Endodermal cell (in vitro differentiated cells): ENCODE measurements at regions not wholly inside any gene's neighbourhood (a gene's known extent, or its start where the extent isn't known, plus 50 kb on each side); places are given as distances from the start of the nearest gene placed in this dataset.

Experiments
- DNase-seq: peaks from one replicate; pipeline ENCODE4 v3.0.0-alpha.2; 2017
- H3K27ac ChIP-seq: 2 replicates; pipeline ENCODE4 v1.5.1; 2013; ENCODE audit warnings: mild to moderate bottlenecking, low read depth, low read length, moderate library complexity
- H3K27me3 ChIP-seq: 2 replicates; pipeline ENCODE4 v1.6.1; 2013; ENCODE audit warnings: mild to moderate bottlenecking, low read length, moderate library complexity; ENCODE audit not compliant: insufficient read depth, control insufficient read depth, poor library complexity, severe bottlenecking
- H3K36me3 ChIP-seq: 2 replicates; pipeline ENCODE4 v1.7.0; 2013; ENCODE audit warnings: mild to moderate bottlenecking, low read length, moderate library complexity; ENCODE audit not compliant: control insufficient read depth, insufficient read depth
- H3K4me1 ChIP-seq: one replicate; pipeline ENCODE4 v1.7.0; 2013; ENCODE audit warnings: low read length; ENCODE audit not compliant: control insufficient read depth, insufficient read depth
- H3K4me3 ChIP-seq: 2 replicates; pipeline ENCODE4 v1.5.1; 2013; ENCODE audit warnings: mild to moderate bottlenecking, low read length, moderate library complexity
- H3K9ac ChIP-seq: 2 replicates; pipeline ENCODE4 v1.6.1; 2013; ENCODE audit warnings: mild to moderate bottlenecking, low read length, moderate library complexity; ENCODE audit not compliant: poor library complexity, severe bottlenecking; ENCODE audit errors: extremely low read depth
- H3K9me3 ChIP-seq: 2 replicates; pipeline ENCODE4 v1.6.1; 2013; ENCODE audit warnings: mild to moderate bottlenecking, low read length, moderate library complexity; ENCODE audit not compliant: control insufficient read depth
- H3K27ac Mint-ChIP-seq: 2 replicates; pipeline ENCODE4 v1.8.0; 2020; ENCODE audit warnings: mixed read lengths
- H3K27me3 Mint-ChIP-seq: 2 replicates; pipeline ENCODE4 v1.8.0; 2021; ENCODE audit warnings: mild to moderate bottlenecking, mixed read lengths; ENCODE audit not compliant: insufficient read depth
- H3K36me3 Mint-ChIP-seq: 2 replicates; pipeline ENCODE4 v1.8.0; 2020; ENCODE audit warnings: low read depth, mixed read lengths
- H3K4me1 Mint-ChIP-seq: 2 replicates; pipeline ENCODE4 v1.8.0; 2020; ENCODE audit warnings: mixed read lengths
- H3K4me3 Mint-ChIP-seq: 2 replicates; pipeline ENCODE4 v1.8.0; 2020; ENCODE audit warnings: mild to moderate bottlenecking, moderate library complexity, mixed read lengths
- H3K9me3 Mint-ChIP-seq: 2 replicates; pipeline ENCODE4 v1.8.0; 2020; ENCODE audit warnings: mild to moderate bottlenecking, mixed read lengths
- CTCF ChIP-seq: fragments of 200-600 bp; sonication (generic); conservative IDR thresholded peaks from 2 replicates; pipeline ENCODE4 v1.5.0; 2021; ENCODE audit warnings: antibody characterized with exemption, mild to moderate bottlenecking
- WGBS, 2 experiments: methylation state at CpG; one replicate each; pipeline versions ENCODE4 v1.1.5 to v1.1.7; 2013; ENCODE audit warnings: missing lambda C conversion rate in 2 of 2, mixed read lengths in 1 of 2; ENCODE audit not compliant: insufficient coverage in 1 of 2, insufficient read length in 1 of 2; 5-methylcytosine and 5-hydroxymethylcytosine counted together

GRCh38 chr13:62564770-62565169 is 1149.1 kb upstream of the PCDH20 start:
- no peak overlapping the region for H3K9ac ChIP-seq
- 90 to 92% methylated on average over 3 of the region's 3 CpGs for WGBS, 2 experiments
- Mint-ChIP-seq H3K27ac (no peak overlapping the region), H3K36me3 (no peaks in the 10 kb centered on the region), H3K4me1 (peaks cover 5% of the 10 kb centered on the region), H3K9me3 (no peaks in the 10 kb centered on the region), H3K4me3 (no peak overlapping the region), H3K27me3 (no peaks in the 10 kb centered on the region)
- DNase-seq, result no peak
- H3K36me3 ChIP-seq, result no peaks in the 10 kb centered on the region
- H3K4me3 ChIP-seq, result no peak overlapping the region
- no peaks in the 10 kb centered on the region for H3K27me3 ChIP-seq
- no peak for TF ChIP-seq CTCF
- no peak overlapping the region for H3K27ac ChIP-seq
- no peaks in the 10 kb centered on the region for H3K9me3 ChIP-seq
- peaks cover 4% of the 10 kb centered on the region for H3K4me1 ChIP-seq

- no peak overlapping the region for H3K9ac ChIP-seq
- no peaks in the 10 kb centered on the region for H3K36me3 ChIP-seq
- no peaks in the 10 kb centered on the region for H3K9me3 ChIP-seq
- 100% methylated on average over 1 of the region's 1 CpG; no CpG with 5 or more reads in 1 of the 2 experiments for WGBS, 2 experiments
- Mint-ChIP-seq H3K4me1 (peaks cover 5% of the 10 kb centered on the region), H3K27me3 (no peaks in the 10 kb centered on the region), H3K9me3 (no peaks in the 10 kb centered on the region), H3K27ac (no peak overlapping the region), H3K36me3 (no peaks in the 10 kb centered on the region), H3K4me3 (no peak overlapping the region)
- H3K4me3 ChIP-seq, result no peak overlapping the region
- TF ChIP-seq CTCF, result no peak
- H3K27me3 ChIP-seq, result no peaks in the 10 kb centered on the region
- no peak for DNase-seq
- H3K4me1 ChIP-seq, result peaks cover 4% of the 10 kb centered on the region
- H3K27ac ChIP-seq, result no peak overlapping the region
Observed at GRCh38 chr13:62563251-62563650, 1147.6 kb upstream of the PCDH20 start.

GRCh38 chr13:62556978-62557377 is 1141.3 kb upstream of the PCDH20 start:
- WGBS, 2 experiments, result no CpG with 5 or more reads among the region's 1 CpG
- H3K27ac Mint-ChIP-seq, result no peak overlapping the region

More at GRCh38 chr13:62556978-62557377, 1141.3 kb upstream of the PCDH20 start:
- no peak for TF ChIP-seq CTCF
- Mint-ChIP-seq H3K9me3 (no peaks in the 10 kb centered on the region), H3K27me3 (no peaks in the 10 kb centered on the region), H3K36me3 (no peaks in the 10 kb centered on the region), H3K4me1 (no peaks in the 10 kb centered on the region), H3K4me3 (no peak overlapping the region)
- Histone ChIP-seq H3K4me1 (no peaks in the 10 kb centered on the region), H3K27me3 (no peaks in the 10 kb centered on the region), H3K36me3 (no peaks in the 10 kb centered on the region), H3K9me3 (peaks cover 4% of the 10 kb centered on the region), H3K9ac (no peak overlapping the region), H3K27ac (no peak overlapping the region), H3K4me3 (no peak overlapping the region)
- no peak for DNase-seq
